ENCODE measurements at regions not wholly inside any gene's neighbourhood (a gene's known extent, or its start where the extent isn't known, plus 50 kb on each side); places are given as distances from the start of the nearest gene placed in this dataset.
A peak's percentile ranks its signal among the peaks of the same experiment; 100 is the strongest.
"Not testable (repeated sequence)": the region's sequence is repeated elsewhere in the genome, so short reads cannot be mapped to it uniquely, and the experiment has no call there.

GRCh38 chr9:38342532-38342931 lies 50.0 kb upstream of the ALDH1B1 start:
- intact Hi-C loops (cut with micrococcal nuclease), result no loop called here
- ATAC-seq, result no peak
- DNase-seq, result no peak

- DNase-seq, result no peak
- intact Hi-C loops (cut with micrococcal nuclease), result no loop called here
- ATAC-seq, result no peak
Measured at GRCh38 chr9:38342096-38342495, 50.4 kb upstream of the ALDH1B1 start.

GRCh38 chr9:38339496-38339895 lies 53.0 kb upstream of the ALDH1B1 start:
- DNase-seq, result peak; percentile 41
- intact Hi-C loops (cut with micrococcal nuclease), result no loop called here
- peak; percentile 91 for ATAC-seq

GRCh38 chr9:38339087-38339486 lies 53.4 kb upstream of the ALDH1B1 start:
- ATAC-seq (peak; percentile 58), DNase-seq (no peak)
- intact Hi-C loops (cut with micrococcal nuclease), result no loop called here

- intact Hi-C loops (cut with micrococcal nuclease), result no loop called here
Measured at GRCh38 chr9:38338342-38339018, 54.0 kb upstream of the ALDH1B1 start.

GRCh38 chr9:38337706-38338264 lies 54.7 kb upstream of the ALDH1B1 start:
- intact Hi-C loops (cut with micrococcal nuclease), result no loop called here
- no peak for ATAC-seq
- no peak for DNase-seq

More at GRCh38 chr9:38338342-38339018, 54.0 kb upstream of the ALDH1B1 start:
- DNase-seq (no peak), ATAC-seq (no peak)

GRCh38 chr9:38337181-38337580 lies 55.3 kb upstream of the ALDH1B1 start:
- DNase-seq (no peak), ATAC-seq (peak; percentile 28)
- intact Hi-C loops (cut with micrococcal nuclease), result no loop called here

- ATAC-seq, result peak; percentile 39
- intact Hi-C loops (cut with micrococcal nuclease), result no loop called here
- DNase-seq, result no peak
Measured at GRCh38 chr9:38336341-38336740, 56.2 kb upstream of the ALDH1B1 start.

- intact Hi-C loops (cut with micrococcal nuclease), result no loop called here
- no peak for DNase-seq
Measured at GRCh38 chr9:38335686-38336085, 56.8 kb upstream of the ALDH1B1 start.

GRCh38 chr9:38334234-38334633 lies 58.3 kb upstream of the ALDH1B1 start:
- intact Hi-C loops (cut with micrococcal nuclease), result no loop called here
- ATAC-seq (no peak), DNase-seq (no peak)

More at GRCh38 chr9:38335686-38336085, 56.8 kb upstream of the ALDH1B1 start:
- ATAC-seq, result no peak

- no peak for ATAC-seq
- intact Hi-C loops (cut with micrococcal nuclease), result no loop called here
- DNase-seq, result no peak
Measured at GRCh38 chr9:38333047-38333446, 59.5 kb upstream of the ALDH1B1 start.

GRCh38 chr9:38332625-38333024 lies 59.9 kb upstream of the ALDH1B1 start:
- ATAC-seq (no peak), DNase-seq (no peak)
- intact Hi-C loops (cut with micrococcal nuclease), result no loop called here

GRCh38 chr9:38331141-38331540 lies 61.4 kb upstream of the ALDH1B1 start:
- intact Hi-C loops (cut with micrococcal nuclease), result no loop called here
- no peak for DNase-seq
- ATAC-seq, result no peak

GRCh38 chr9:38329968-38330367 lies 62.5 kb upstream of the ALDH1B1 start:
- intact Hi-C loops (cut with micrococcal nuclease), result no loop called here

GRCh38 chr9:38328765-38329164 lies 63.7 kb upstream of the ALDH1B1 start:
- intact Hi-C loops (cut with micrococcal nuclease), result no loop called here
- ATAC-seq (no peak), DNase-seq (no peak)

More at GRCh38 chr9:38329968-38330367, 62.5 kb upstream of the ALDH1B1 start:
- DNase-seq (no peak), ATAC-seq (no peak)

GRCh38 chr9:38326122-38326521 lies 66.4 kb upstream of the ALDH1B1 start:
- intact Hi-C loops (cut with micrococcal nuclease), result no loop called here
- ATAC-seq (no peak), DNase-seq (no peak)

GRCh38 chr9:38324213-38324612 lies 68.3 kb upstream of the ALDH1B1 start:
- DNase-seq; ATAC-seq; intact Hi-C loops (cut with micrococcal nuclease): not testable (repeated sequence)

GRCh38 chr9:38322937-38323336 lies 69.6 kb upstream of the ALDH1B1 start:
- DNase-seq (no peak), ATAC-seq (no peak)
- intact Hi-C loops (cut with micrococcal nuclease), result no loop called here

- DNase-seq (no peak), ATAC-seq (no peak)
- intact Hi-C loops (cut with micrococcal nuclease), result no loop called here
Measured at GRCh38 chr9:38319496-38320173, 72.9 kb upstream of the ALDH1B1 start.

- DNase-seq, result no peak
- ATAC-seq, result peak; percentile 38
- intact Hi-C loops (cut with micrococcal nuclease), result no loop called here
Measured at GRCh38 chr9:38318759-38319495, 73.6 kb upstream of the ALDH1B1 start.

All from left ventricle myocardium superior (tissue), 1 donor.